Stimulated activated CD8-positive, alpha-beta memory T cell treated with anti-CD3 and anti-CD28 coated beads, Interleukin-4, amount 100 ng/mL, for 48 hours (primary cell): ENCODE measurements at regions not wholly inside any gene's neighbourhood (a gene's known extent, or its start where the extent isn't known, plus 50 kb on each side); places are given as distances from the start of the nearest gene placed in this dataset.

Experiments used
- DNase-seq: peaks from one replicate; pipeline ENCODE4 v3.0.0-alpha.2; 2020

DNA sequence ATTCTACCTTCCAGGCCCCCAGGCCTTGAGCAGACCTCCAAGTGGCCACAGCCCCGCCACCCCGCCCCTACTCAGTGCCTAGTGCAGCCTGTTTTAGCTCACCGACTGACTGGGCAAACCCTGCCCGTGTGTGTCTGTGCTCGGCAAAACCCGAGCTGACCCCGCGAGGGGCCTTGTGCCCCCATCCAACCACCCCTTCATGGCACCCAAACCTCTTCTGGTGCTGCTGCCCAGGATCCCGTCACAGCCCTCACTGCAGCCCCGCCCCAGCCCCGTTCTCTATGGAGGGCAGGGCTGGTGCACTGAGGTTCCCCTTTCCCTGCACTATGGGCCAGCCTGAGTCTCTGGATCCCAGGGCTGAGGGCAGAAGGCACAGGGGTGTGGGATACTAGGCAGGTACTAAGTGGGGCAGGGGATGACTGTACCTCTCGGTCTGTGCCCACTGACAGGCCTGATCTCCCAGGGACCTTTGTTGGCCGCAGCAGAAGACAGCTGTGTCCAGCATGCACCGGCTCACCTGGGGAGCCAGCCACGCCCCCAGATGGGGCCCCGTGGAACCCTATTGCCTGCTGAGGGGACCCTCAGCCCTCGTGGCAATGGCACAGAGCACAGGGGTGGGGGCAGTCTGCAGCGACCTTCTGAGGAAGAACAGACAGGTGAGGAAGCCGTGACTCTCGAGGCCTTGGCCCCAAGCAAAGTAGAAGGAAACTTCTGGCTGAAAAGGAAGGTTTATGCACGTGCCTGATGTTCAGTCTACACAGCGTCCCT is 69.9 kb upstream of the OTOS start:
- DNase-seq = no peak

GRCh38 chr2:240211096-240211495 is 70.6 kb upstream of the OTOS start:
- DNase-seq = no peak

DNA sequence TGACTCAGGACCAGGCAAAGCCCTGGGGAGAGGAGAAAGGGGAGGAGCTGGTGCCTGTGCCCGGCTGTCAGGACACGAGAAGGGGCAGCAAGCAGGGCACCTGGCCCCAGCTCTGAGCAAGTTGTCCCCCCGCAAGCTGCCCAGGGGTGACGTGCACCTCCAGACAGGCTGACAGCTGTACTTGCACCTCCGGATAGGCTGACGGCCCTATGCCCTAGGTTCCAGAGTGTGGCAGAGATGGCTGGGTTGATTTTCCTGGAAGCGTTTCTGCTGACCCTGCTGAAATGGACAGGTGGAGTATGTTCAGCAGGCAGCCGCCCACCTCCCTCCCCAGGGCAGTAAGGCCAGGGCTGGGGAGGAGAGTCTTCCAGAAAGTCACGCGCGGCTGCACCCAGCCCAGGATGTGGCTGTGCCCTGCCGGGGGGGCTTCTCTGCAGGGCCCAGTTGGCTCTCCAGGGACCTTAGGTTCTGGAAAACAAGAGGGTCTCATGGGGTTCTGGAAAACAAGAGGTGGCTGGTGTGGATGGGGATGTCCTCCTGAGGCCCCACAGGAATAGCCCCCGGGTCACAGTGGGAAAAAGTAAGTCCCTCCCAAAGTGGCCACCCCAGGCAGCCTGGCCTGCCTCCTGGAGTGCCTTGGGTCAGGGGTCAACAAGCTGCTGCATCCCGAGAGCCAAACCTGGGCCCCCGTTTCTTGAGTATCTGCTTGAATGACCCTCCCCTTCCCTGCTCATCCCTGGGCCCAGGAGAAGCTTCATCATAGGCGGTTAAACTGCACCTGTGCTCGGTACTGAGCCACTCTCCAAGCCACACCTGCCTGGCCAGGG is 71.4 kb upstream of the OTOS start:
- DNase-seq = no peak

DNA sequence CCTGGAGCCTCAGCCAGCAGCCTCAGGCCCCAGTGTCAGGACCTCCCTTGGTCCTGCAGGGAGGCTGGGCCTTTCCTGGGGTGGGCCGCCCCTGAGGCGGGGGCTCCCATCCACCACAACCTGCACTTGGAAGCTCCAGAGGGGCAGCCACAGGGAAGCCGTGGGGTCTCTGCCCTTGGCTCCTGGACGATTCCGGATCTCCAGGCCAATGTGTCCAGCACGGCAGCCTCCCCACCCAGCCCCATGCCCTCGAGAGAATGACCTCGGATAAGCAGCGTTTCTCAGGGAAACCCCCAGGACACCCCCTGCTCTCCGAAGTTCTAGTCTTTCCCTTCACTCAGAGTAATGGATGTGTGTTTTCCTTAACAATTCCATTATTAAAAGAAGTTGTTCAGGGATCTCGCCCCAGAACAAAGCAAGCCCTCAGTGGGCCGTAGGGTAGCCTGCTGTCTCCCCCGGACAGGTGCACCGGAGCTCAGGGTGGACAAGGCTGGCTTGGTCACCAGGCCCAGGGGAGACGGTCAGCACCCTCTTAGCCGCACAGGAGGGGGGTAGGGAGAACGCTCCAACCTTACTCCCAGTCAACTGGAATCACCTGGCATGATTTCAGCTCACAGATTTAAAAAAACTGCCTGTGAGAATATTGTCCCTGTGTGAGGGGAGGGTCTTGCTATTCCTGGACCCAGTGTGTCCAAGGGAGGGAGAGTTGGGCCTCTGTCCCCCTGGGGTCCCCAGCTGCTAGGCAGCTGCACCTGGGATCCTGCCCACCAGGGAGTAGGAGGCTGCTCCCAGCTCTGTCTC is 72.2 kb upstream of the OTOS start:
- no peak for DNase-seq

DNA sequence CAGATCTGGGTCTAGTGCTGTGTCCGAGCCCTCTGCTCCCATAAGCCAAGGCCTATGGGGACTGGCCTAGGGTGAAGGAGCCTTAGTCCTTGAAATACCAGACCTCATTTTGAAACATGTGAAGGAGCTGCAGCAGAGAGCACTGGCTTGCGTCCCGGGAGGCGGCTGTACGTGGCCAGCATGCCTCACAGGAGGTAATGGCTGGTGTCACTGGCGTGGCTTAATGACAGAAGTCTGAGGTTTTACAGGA is 72.7 kb upstream of the OTOS start:
- DNase-seq = no peak

- no peak for DNase-seq
These were observed 73.3 kb upstream of the OTOS start for GRCh38 chr2:240213476-240214421.

DNA sequence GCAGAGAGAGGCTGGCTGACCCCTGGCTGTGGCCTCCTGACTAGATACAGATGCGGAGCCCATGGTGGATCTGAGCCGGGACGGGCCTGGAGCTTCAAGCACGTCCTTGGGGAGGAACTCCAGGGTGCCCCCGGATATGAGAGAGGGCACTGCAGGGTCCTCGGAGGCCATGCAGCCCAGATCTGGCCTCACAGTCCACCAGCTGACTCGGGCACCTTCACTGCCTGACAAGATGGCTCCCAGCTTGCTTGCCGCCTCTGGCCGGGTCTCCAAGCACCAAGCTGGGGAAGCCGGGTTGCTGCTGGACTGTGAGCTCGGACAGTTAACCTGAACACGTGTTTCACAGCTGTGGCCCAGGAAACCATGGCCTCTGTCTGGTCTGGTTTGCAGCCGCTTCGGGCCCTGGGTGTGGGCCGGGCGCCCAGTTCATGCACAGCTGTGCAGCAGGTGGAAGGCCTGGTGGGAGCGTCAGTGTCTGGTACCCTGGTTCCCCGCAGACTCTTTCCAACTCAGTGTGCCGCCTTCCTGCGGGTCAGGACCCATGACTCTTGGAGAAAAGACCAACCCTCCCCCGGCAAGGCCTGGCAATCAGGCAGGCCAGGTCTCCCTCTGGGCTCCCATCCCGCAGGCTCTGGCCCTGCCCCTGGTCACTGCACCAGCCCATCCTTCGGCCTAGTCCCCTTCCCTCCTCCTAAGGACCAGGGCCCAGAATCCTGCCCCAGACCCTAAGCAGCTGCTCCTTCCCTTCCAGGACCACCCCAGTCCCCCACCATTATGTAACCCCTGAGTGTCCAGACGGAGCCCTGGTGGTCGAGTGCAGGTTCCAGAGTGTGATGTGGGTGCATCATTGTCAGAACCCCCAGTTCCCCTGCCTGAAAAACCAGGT is 74.6 kb upstream of the OTOS start:
- DNase-seq = no peak

GRCh38 chr2:240215676-240216051 is 75.2 kb upstream of the OTOS start:
- no peak for DNase-seq

DNA sequence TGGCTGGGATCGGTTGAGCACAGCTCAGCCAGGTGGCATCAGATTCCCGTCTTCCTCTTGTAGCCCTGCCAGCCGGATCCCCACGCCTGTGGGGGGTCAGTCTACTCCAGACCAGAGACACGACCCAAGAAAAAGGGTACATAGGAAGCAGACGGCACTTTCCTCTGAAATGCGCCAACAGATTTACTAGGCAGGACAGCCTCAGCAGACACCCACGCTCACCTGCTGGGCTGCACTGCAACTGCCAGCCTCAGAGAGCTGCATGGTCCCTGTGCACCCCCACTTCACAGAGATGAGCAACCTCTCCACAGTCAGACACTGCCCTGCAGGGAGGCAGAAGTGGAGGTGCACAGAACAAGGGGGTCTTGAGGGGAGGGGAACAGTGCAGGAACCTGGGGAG is 75.7 kb upstream of the OTOS start:
- no peak for DNase-seq

GRCh38 chr2:240217431-240218301 is 77.2 kb upstream of the OTOS start:
- DNase-seq = no peak

GRCh38 chr2:240219208-240219890 is 78.9 kb upstream of the OTOS start:
- no peak for DNase-seq

- DNase-seq = no peak
These were observed 79.9 kb upstream of the OTOS start for GRCh38 chr2:240220371-240220770.

DNA sequence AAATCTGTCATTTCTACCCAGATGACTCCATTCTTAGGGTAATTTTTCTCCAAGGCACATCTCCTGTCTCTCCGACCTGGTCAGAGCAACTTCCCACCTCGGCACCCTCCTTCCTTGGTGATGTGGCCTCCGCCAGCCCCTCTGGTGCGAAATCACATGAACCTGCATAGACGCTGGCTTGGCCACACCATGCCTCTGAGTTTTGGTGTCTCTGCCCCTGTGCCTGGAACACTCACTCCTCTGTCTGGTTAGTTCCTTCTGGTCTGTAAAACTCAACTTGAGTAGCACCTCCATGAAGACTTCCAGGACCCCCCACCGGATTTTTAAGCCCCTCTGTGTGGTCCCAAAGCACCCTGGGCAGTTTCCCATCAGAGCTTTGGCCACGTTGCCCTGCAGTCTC is 83.2 kb upstream of the OTOS start:
- no peak for DNase-seq

DNA sequence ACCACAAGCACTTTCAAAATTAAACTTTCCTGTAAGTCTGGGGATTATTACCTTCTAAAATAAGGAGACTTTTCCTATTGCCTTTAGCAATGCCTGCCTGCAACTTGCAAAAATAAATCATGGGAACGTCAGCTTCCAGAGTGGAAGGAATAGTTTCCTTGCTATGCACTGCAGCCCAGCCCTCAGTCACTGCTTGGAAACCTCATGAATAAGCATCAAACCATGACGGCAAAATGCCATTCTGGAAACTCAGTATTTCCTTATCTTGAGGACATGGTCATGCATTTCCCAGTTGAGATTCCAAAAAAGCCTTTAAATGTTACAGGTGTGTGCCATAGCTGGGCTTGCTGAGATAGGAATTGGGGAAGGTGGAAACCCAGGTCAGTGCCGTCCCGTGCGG is 84.2 kb upstream of the OTOS start:
- DNase-seq = no peak

DNA sequence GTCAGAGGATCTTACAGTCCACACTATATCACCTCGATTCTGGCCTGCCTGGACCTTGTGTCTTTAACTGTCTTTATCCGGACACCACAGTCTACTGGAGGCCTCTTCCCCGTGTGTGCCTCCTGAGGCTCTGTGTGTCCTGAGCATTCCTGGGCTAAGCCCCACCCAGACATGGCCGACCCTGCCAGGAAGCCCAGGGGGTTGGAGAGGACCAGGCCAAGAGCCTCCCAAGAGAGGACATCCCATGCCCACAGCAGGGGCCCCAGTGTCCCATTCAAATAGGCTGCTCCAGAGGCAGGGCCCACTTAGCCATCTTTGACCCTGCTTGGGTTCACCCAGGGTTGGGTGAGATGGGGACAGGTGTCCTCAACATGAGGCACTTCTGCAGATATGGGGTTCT is 84.7 kb upstream of the OTOS start:
- DNase-seq = no peak

- DNase-seq = no peak
These were observed 85.4 kb upstream of the OTOS start for GRCh38 chr2:240225660-240226475.

DNA sequence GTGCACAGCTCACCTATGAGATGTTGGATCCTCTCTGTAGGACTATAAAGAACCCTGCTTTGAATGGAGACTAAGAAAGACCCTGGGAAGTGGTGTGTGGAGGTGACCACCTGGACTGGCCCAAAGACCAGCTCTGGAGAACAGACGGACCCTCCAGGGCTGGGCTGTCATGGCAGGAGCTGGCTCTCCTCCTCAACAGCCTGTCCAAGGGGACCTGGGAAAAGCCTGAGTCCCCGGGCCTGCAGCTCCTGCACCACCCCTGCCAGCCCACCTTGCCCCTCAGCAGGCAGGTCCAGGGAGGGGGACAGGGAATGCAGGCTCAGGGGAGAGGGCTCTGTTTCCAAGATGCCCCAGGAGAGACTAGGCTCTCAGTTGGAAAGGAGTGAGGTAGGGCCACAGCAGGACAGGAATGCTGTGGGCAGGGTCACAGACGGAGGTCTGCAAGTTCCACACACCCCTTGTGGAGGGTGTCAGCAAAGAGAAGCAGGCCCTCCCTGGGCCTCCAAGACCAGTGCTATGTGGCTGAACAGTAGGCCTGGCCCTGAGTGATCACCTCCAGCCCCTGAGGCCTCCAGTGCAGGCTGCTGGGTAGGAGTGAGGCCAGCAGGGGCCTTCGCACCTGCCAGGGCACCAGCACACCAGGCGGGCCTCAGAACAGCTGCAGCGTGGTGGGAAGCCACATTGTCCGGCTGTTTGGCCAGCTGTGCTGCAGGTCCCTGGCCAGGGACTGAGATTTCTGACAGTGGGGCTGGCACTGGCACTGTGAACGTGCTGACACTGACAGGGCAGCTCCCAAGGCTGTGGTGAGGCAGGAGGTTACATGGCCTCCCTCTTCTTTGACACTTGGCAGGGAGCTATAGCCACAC is 86.4 kb upstream of the OTOS start:
- DNase-seq = no peak
